ENCODE measurements at regions not wholly inside any gene's neighbourhood (a gene's known extent, or its start where the extent isn't known, plus 50 kb on each side); places are given as distances from the start of the nearest gene placed in this dataset.

- no peaks in the 10 kb centered on the region for H3K36me3 ChIP-seq (replicated peaks in 1 of 2; ENCODE audit: control insufficient read depth in 1 of 2, insufficient read depth in 2 of 2, low read length in 2 of 2)
- peaks cover 1 to 5% (median 4%) of the 10 kb centered on the region in 3 donors for H3K27me3 Mint-ChIP-seq (ENCODE audit: low read depth in 3 of 3)
- intact Hi-C loops (cut with micrococcal nuclease): no loop called here
- no peak for DNase-seq
- H3K9me3 ChIP-seq (replicated peaks in 1 of 2; ENCODE audit: control insufficient read depth in 1 of 2, insufficient read depth in 1 of 2, low read length in 2 of 2): peaks cover 5 to 7% of the 10 kb centered on the region in 2 donors
- H3K9me3 Mint-ChIP-seq: peaks cover 11 to 37% (median 25%) of the 10 kb centered on the region in 7 donors
- H2AFZ ChIP-seq (ENCODE audit: insufficient read depth, low read depth, low read length, poor library complexity, severe bottlenecking): no peak overlapping the region
- H3K4me3 Mint-ChIP-seq: no peak overlapping the region
- no peak overlapping the region for H3K27ac Mint-ChIP-seq
- peaks cover 9% of the 10 kb centered on the region for H3K4me1 Mint-ChIP-seq
- H3K4me2 ChIP-seq (replicated peaks; ENCODE audit: extremely low read depth, low read length, poor library complexity, severe bottlenecking): no peak overlapping the region
- H3K36me3 Mint-ChIP-seq: no peaks in the 10 kb centered on the region
- H3K27me3 ChIP-seq (ENCODE audit: control insufficient read depth in 2 of 2, insufficient read depth in 2 of 2, low read length in 2 of 2): no peaks in the 10 kb centered on the region
- H4K20me1 ChIP-seq (ENCODE audit: insufficient read depth, low read length): no peaks in the 10 kb centered on the region
- no peak overlapping the region for H3K9ac ChIP-seq (ENCODE audit: insufficient read depth, low read length, poor library complexity, severe bottlenecking)
- H3K79me2 ChIP-seq (ENCODE audit: insufficient read depth, low read length): no peaks in the 10 kb centered on the region
- no CpG with 5 or more reads among the region's 4 CpGs for WGBS (ENCODE audit: insufficient coverage)
- TF ChIP-seq CTCF (IDR thresholded peaks at IDR 0.05): no peak
- H3K27ac ChIP-seq (ENCODE audit: low read depth in 1 of 2, low read length in 2 of 2): no peak overlapping the region
- peaks cover 9 to 10% of the 10 kb centered on the region in 2 donors for H3K4me1 ChIP-seq (ENCODE audit: control insufficient read depth in 1 of 2, insufficient read depth in 2 of 2, low read length in 2 of 2)
- no peak overlapping the region for H3K4me3 ChIP-seq (replicated peaks in 1 of 3; ENCODE audit: low read depth in 2 of 3, low read length in 3 of 3)
Observed at GRCh38 chr4:11790230-11790629, 361.5 kb upstream of the HS3ST1 start.

GRCh38 chr4:11783588-11783987, 354.9 kb upstream of the HS3ST1 start:
- Histone ChIP-seq H3K9me3 (replicated peaks in 1 of 2; ENCODE audit: control insufficient read depth in 1 of 2, insufficient read depth in 1 of 2, low read length in 2 of 2) (no peaks in the 10 kb centered on the region), H2AFZ (ENCODE audit: insufficient read depth, low read depth, low read length, poor library complexity, severe bottlenecking) (no peak overlapping the region), H3K27ac (ENCODE audit: low read depth in 1 of 2, low read length in 2 of 2) (no peak overlapping the region), H3K4me2 (replicated peaks; ENCODE audit: extremely low read depth, low read length, poor library complexity, severe bottlenecking) (no peak overlapping the region), H3K9ac (ENCODE audit: insufficient read depth, low read length, poor library complexity, severe bottlenecking) (no peak overlapping the region), H3K4me1 (ENCODE audit: control insufficient read depth in 1 of 2, insufficient read depth in 2 of 2, low read length in 2 of 2) (no peaks in the 10 kb centered on the region), H3K36me3 (replicated peaks in 1 of 2; ENCODE audit: control insufficient read depth in 1 of 2, insufficient read depth in 2 of 2, low read length in 2 of 2) (no peaks in the 10 kb centered on the region), H4K20me1 (ENCODE audit: insufficient read depth, low read length) (no peaks in the 10 kb centered on the region), H3K27me3 (ENCODE audit: control insufficient read depth in 2 of 2, insufficient read depth in 2 of 2, low read length in 2 of 2) (no peaks in the 10 kb centered on the region), H3K4me3 (replicated peaks in 1 of 3; ENCODE audit: low read depth in 2 of 3, low read length in 3 of 3) (no peak overlapping the region), H3K79me2 (ENCODE audit: insufficient read depth, low read length) (no peaks in the 10 kb centered on the region)
- no peak overlapping the region for H3K27ac Mint-ChIP-seq
- intact Hi-C loops (cut with micrococcal nuclease): no loop called here
- H3K4me3 Mint-ChIP-seq: no peak overlapping the region
- WGBS (ENCODE audit: insufficient coverage): no CpG with 5 or more reads among the region's 1 CpG
- H3K9me3 Mint-ChIP-seq: peaks cover 0 to 15% (median 11%) of the 10 kb centered on the region in 7 donors
- no peak for TF ChIP-seq CTCF (IDR thresholded peaks at IDR 0.05)
- peaks cover 1 to 5% (median 1%) of the 10 kb centered on the region in 3 donors for H3K27me3 Mint-ChIP-seq (ENCODE audit: low read depth in 3 of 3)
- H3K4me1 Mint-ChIP-seq: no peaks in the 10 kb centered on the region
- no peak for DNase-seq
- H3K36me3 Mint-ChIP-seq: no peaks in the 10 kb centered on the region
